ENCODE measurements at regions not wholly inside any gene's neighbourhood (a gene's known extent, or its start where the extent isn't known, plus 50 kb on each side); places are given as distances from the start of the nearest gene placed in this dataset.
"Not testable (repeated sequence)": the region's sequence is repeated elsewhere in the genome, so short reads cannot be mapped to it uniquely, and the experiment has no call there.

- H3K18ac ChIP-seq (ENCODE audit: low read depth in 1 of 2, low read length in 2 of 2) = no peak overlapping the region
- no peaks in the 10 kb centered on the region for H3K36me3 ChIP-seq (ENCODE audit: control insufficient read depth in 1 of 2, insufficient read depth in 2 of 2, low read depth in 1 of 2, low read length in 2 of 2)
- H2BK15ac ChIP-seq (ENCODE audit: low read depth, poor library complexity, severe bottlenecking) = no peak overlapping the region
- no peak overlapping the region for H3K14ac ChIP-seq (ENCODE audit: low read length in 2 of 2)
- no peaks in the 10 kb centered on the region for H3K79me1 ChIP-seq (replicated peaks; ENCODE audit: low read length, poor library complexity, severe bottlenecking)
- peaks cover 3% of the 10 kb centered on the region for H3K9me3 ChIP-seq (ENCODE audit: control insufficient read depth, low read length)
- no peak overlapping the region for H2BK120ac ChIP-seq (ENCODE audit: low read depth, low read length)
- 64% methylated on average over 12 of the region's 18 CpGs for WGBS
- H2AFZ ChIP-seq (ENCODE audit: low read depth, low read length) = no peak overlapping the region
- no peak overlapping the region for H2BK5ac ChIP-seq (ENCODE audit: low read depth, low read length, poor library complexity, severe bottlenecking)
- H3K27me3 ChIP-seq (ENCODE audit: control insufficient read depth in 1 of 2, insufficient read depth in 1 of 2, low read length in 2 of 2) = peaks cover 0 to 43% of the 10 kb centered on the region in 2 experiments
- no peak overlapping the region for H3K4me3 ChIP-seq (ENCODE audit: insufficient read depth in 1 of 2, low read depth in 1 of 2, low read length in 2 of 2)
- H3K9ac ChIP-seq (ENCODE audit: low read length) = no peak overlapping the region
- H3K27ac ChIP-seq (ENCODE audit: low read length, poor library complexity, severe bottlenecking) = no peak overlapping the region
- H4K91ac ChIP-seq (ENCODE audit: low read length) = no peak overlapping the region
- no peak for DNase-seq
- H2AK5ac ChIP-seq (ENCODE audit: low read length, severe bottlenecking) = no peak overlapping the region
- no peak overlapping the region for H4K8ac ChIP-seq (ENCODE audit: low read length)
- H3K4me1 ChIP-seq (ENCODE audit: control insufficient read depth, insufficient read depth, low read depth, low read length) = peaks cover 6% of the 10 kb centered on the region
- H2BK12ac ChIP-seq (ENCODE audit: low read length in 2 of 2) = no peak overlapping the region
- no peak overlapping the region for H3K23ac ChIP-seq (ENCODE audit: low read length in 2 of 2)
- H3K4me2 ChIP-seq (ENCODE audit: low read length, poor library complexity, severe bottlenecking) = no peak overlapping the region
- no peak overlapping the region for H3K4ac ChIP-seq (ENCODE audit: low read depth in 1 of 2, low read length in 2 of 2)
Observed at GRCh38 chr22:27609451-27609888, 192.1 kb downstream of the MN1 start.

GRCh38 chr22:27610164-27610563, 191.4 kb downstream of the MN1 start:
- H3K27me3 ChIP-seq (ENCODE audit: control insufficient read depth in 1 of 2, insufficient read depth in 1 of 2, low read length in 2 of 2) = peaks cover 0 to 48% of the 10 kb centered on the region in 2 experiments
- H2AK5ac ChIP-seq (ENCODE audit: low read length, severe bottlenecking); H3K4me2 ChIP-seq (ENCODE audit: low read length, poor library complexity, severe bottlenecking); H2AFZ ChIP-seq (ENCODE audit: low read depth, low read length); H2BK5ac ChIP-seq (ENCODE audit: low read depth, low read length, poor library complexity, severe bottlenecking); H3K18ac ChIP-seq (ENCODE audit: low read depth in 1 of 2, low read length in 2 of 2); H4K8ac ChIP-seq (ENCODE audit: low read length); H2BK120ac ChIP-seq (ENCODE audit: low read depth, low read length); H3K36me3 ChIP-seq (ENCODE audit: control insufficient read depth in 1 of 2, insufficient read depth in 2 of 2, low read depth in 1 of 2, low read length in 2 of 2); H3K27ac ChIP-seq (ENCODE audit: low read length, poor library complexity, severe bottlenecking); H3K79me1 ChIP-seq (replicated peaks; ENCODE audit: low read length, poor library complexity, severe bottlenecking); DNase-seq; H3K14ac ChIP-seq (ENCODE audit: low read length in 2 of 2); H2BK12ac ChIP-seq (ENCODE audit: low read length in 2 of 2); H2BK15ac ChIP-seq (ENCODE audit: low read depth, poor library complexity, severe bottlenecking); H4K91ac ChIP-seq (ENCODE audit: low read length); H3K9ac ChIP-seq (ENCODE audit: low read length); H3K4me3 ChIP-seq (ENCODE audit: insufficient read depth in 1 of 2, low read depth in 1 of 2, low read length in 2 of 2); H3K4ac ChIP-seq (ENCODE audit: low read depth in 1 of 2, low read length in 2 of 2); H3K9me3 ChIP-seq (ENCODE audit: control insufficient read depth, low read length); H3K4me1 ChIP-seq (ENCODE audit: control insufficient read depth, insufficient read depth, low read depth, low read length); H3K23ac ChIP-seq (ENCODE audit: low read length in 2 of 2): not testable (repeated sequence)
- WGBS = 100% methylated on average over 1 of the region's 4 CpGs

GRCh38 chr22:27610863-27611786, 190.4 kb downstream of the MN1 start:
- Histone ChIP-seq H2BK15ac (ENCODE audit: low read depth, poor library complexity, severe bottlenecking) (no peak overlapping the region), H2BK120ac (ENCODE audit: low read depth, low read length) (no peak overlapping the region), H3K23ac (ENCODE audit: low read length in 2 of 2) (no peak overlapping the region), H3K4ac (ENCODE audit: low read depth in 1 of 2, low read length in 2 of 2) (no peak overlapping the region), H3K27ac (ENCODE audit: low read length, poor library complexity, severe bottlenecking) (no peak overlapping the region), H3K4me3 (ENCODE audit: insufficient read depth in 1 of 2, low read depth in 1 of 2, low read length in 2 of 2) (peak overlapping the region in 1 of 2 experiments; percentile 26), H3K4me2 (ENCODE audit: low read length, poor library complexity, severe bottlenecking) (no peak overlapping the region), H3K27me3 (ENCODE audit: control insufficient read depth in 1 of 2, insufficient read depth in 1 of 2, low read length in 2 of 2) (peaks cover 0 to 50% of the 10 kb centered on the region in 2 experiments), H4K91ac (ENCODE audit: low read length) (no peak overlapping the region), H3K36me3 (ENCODE audit: control insufficient read depth in 1 of 2, insufficient read depth in 2 of 2, low read depth in 1 of 2, low read length in 2 of 2) (no peaks in the 10 kb centered on the region), H4K8ac (ENCODE audit: low read length) (no peak overlapping the region), H3K9me3 (ENCODE audit: control insufficient read depth, low read length) (no peaks in the 10 kb centered on the region), H2AFZ (ENCODE audit: low read depth, low read length) (no peak overlapping the region), H3K14ac (ENCODE audit: low read length in 2 of 2) (no peak overlapping the region), H3K18ac (ENCODE audit: low read depth in 1 of 2, low read length in 2 of 2) (no peak overlapping the region), H3K79me1 (replicated peaks; ENCODE audit: low read length, poor library complexity, severe bottlenecking) (no peaks in the 10 kb centered on the region), H3K4me1 (ENCODE audit: control insufficient read depth, insufficient read depth, low read depth, low read length) (peaks cover 10% of the 10 kb centered on the region), H3K9ac (ENCODE audit: low read length) (no peak overlapping the region), H2AK5ac (ENCODE audit: low read length, severe bottlenecking) (no peak overlapping the region), H2BK5ac (ENCODE audit: low read depth, low read length, poor library complexity, severe bottlenecking) (no peak overlapping the region), H2BK12ac (ENCODE audit: low read length in 2 of 2) (no peak overlapping the region)
- WGBS = 90% methylated on average over 23 of the region's 23 CpGs
- DNase-seq = no peak

DNA sequence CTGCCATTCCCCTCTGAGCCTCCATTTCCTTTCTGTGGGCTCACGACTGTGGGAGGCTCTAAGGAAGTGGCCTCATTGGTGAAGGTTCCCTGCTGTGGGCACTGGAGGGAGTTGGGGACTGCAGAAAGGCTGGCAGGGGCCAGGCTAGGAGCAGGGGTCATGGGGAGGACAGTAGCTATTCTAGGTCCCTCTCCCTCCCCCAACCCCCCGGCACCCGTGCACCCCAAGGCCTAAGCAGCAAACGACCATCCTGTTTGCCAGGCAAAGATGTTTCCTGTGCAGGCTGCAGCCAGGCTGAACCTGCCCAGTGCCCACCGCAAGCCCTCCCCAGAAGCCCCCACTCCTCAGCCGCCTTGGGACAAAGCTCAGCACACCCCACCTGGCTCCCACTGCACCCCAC, 189.4 kb downstream of the MN1 start:
- Histone ChIP-seq H3K18ac (ENCODE audit: low read depth in 1 of 2, low read length in 2 of 2) (no peak overlapping the region), H2BK15ac (ENCODE audit: low read depth, poor library complexity, severe bottlenecking) (no peak overlapping the region), H2AFZ (ENCODE audit: low read depth, low read length) (no peak overlapping the region), H4K8ac (ENCODE audit: low read length) (no peak overlapping the region), H4K91ac (ENCODE audit: low read length) (no peak overlapping the region), H3K27ac (ENCODE audit: low read length, poor library complexity, severe bottlenecking) (no peak overlapping the region), H3K27me3 (ENCODE audit: control insufficient read depth in 1 of 2, insufficient read depth in 1 of 2, low read length in 2 of 2) (peaks cover 0 to 56% of the 10 kb centered on the region in 2 experiments), H3K4me2 (ENCODE audit: low read length, poor library complexity, severe bottlenecking) (no peak overlapping the region), H3K79me1 (replicated peaks; ENCODE audit: low read length, poor library complexity, severe bottlenecking) (no peaks in the 10 kb centered on the region), H3K4me3 (ENCODE audit: insufficient read depth in 1 of 2, low read depth in 1 of 2, low read length in 2 of 2) (no peak overlapping the region), H2BK120ac (ENCODE audit: low read depth, low read length) (no peak overlapping the region), H2BK12ac (ENCODE audit: low read length in 2 of 2) (no peak overlapping the region), H2BK5ac (ENCODE audit: low read depth, low read length, poor library complexity, severe bottlenecking) (no peak overlapping the region), H3K4ac (ENCODE audit: low read depth in 1 of 2, low read length in 2 of 2) (no peak overlapping the region), H2AK5ac (ENCODE audit: low read length, severe bottlenecking) (no peak overlapping the region), H3K9ac (ENCODE audit: low read length) (no peak overlapping the region), H3K4me1 (ENCODE audit: control insufficient read depth, insufficient read depth, low read depth, low read length) (peaks cover 13% of the 10 kb centered on the region), H3K9me3 (ENCODE audit: control insufficient read depth, low read length) (no peaks in the 10 kb centered on the region), H3K14ac (ENCODE audit: low read length in 2 of 2) (no peak overlapping the region), H3K23ac (ENCODE audit: low read length in 2 of 2) (no peak overlapping the region), H3K36me3 (ENCODE audit: control insufficient read depth in 1 of 2, insufficient read depth in 2 of 2, low read depth in 1 of 2, low read length in 2 of 2) (no peaks in the 10 kb centered on the region)
- WGBS = 67% methylated on average over 6 of the region's 6 CpGs
- no peak for DNase-seq
